GM12872 (cell line): ENCODE measurements at regions not wholly inside any gene's neighbourhood (a gene's known extent, or its start where the extent isn't known, plus 50 kb on each side); places are given as distances from the start of the nearest gene placed in this dataset.

Experiments
- TF ChIP-seq, protein P1 (sequence below): IDR thresholded peaks from 3 replicates; pipeline ENCODE4 v1.5.1; 2011; ENCODE audit warnings: low read depth, mild to moderate bottlenecking, low read length, moderate library complexity; ENCODE audit not compliant: insufficient read depth

DNA sequence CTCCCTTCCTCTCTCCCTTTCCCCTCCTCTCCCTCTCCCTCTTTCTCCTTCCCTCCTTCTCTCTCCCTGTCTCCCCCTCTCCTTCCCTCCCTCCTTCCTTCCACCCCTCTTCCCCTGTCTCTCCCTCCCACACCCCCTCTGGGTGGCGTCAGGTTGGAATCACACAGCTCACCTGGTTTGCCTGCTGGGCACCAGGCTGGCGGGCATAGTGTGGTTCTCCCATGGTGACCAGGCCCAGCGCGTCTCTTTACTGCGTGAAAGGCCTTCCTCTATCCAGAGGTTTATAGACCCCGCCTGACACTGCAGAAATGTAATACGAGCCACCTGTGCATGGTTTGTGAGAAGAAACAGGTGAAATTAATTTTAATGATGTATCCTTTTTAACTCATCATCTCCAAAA is 76.2 kb downstream of the MRPL36 start:
- TF ChIP-seq, protein P1, sequence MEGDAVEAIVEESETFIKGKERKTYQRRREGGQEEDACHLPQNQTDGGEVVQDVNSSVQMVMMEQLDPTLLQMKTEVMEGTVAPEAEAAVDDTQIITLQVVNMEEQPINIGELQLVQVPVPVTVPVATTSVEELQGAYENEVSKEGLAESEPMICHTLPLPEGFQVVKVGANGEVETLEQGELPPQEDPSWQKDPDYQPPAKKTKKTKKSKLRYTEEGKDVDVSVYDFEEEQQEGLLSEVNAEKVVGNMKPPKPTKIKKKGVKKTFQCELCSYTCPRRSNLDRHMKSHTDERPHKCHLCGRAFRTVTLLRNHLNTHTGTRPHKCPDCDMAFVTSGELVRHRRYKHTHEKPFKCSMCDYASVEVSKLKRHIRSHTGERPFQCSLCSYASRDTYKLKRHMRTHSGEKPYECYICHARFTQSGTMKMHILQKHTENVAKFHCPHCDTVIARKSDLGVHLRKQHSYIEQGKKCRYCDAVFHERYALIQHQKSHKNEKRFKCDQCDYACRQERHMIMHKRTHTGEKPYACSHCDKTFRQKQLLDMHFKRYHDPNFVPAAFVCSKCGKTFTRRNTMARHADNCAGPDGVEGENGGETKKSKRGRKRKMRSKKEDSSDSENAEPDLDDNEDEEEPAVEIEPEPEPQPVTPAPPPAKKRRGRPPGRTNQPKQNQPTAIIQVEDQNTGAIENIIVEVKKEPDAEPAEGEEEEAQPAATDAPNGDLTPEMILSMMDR: no peak

DNA sequence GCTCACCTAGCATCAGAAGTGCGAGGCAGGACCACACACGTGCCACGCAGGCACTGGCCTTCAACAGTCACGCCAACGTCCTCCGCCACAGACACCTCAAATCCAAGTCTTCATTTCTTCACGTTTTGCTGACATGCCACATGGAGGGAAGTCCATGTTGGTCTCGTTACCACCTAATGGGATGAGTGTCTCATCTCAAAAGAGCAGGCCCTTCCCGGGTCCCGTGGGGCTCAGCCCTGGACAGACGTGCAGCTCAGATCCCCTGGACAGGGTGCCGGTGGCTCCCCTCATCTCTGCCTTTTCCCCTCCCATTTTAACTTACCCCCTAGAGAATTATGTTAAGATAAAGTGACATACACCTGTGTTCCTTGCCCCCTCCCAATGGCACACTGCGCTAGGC is 76.8 kb downstream of the MRPL36 start:
- TF ChIP-seq, protein P1: no peak

DNA sequence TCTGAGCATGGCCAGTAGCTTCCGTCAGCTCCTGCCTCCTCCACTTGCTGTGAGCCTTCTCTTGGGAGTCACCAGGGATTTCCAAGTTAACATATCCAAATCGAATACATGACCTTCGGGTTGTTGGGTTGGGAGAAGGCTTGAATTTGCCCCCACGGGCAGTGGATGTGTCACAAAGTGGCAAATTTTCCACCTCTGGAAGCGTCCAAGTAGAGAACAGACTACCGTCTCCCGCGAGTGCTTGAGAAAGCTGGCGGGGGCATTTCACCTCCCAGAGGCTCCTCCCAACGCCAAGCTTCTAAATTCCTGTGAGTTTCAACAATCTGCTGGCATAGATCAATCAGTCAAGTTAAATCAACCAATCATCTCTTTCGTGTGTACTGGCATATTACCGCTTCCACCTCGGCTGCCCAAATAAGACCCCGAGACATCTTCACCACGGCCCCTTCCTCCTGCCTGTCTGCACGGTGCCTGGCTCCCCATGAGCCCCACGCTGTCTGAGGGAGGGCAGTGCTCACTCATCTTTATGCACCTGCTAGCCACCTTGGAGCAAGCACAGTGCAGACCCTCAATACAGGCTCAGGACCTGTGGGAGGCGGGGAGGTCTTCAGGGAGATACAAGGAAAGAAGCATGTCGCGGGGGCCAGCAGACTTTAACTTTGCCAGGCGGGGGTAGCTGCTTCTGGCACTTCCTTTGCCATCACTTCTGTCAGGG is 79.1 kb downstream of the MRPL36 start:
- TF ChIP-seq, protein P1: no peak

DNA sequence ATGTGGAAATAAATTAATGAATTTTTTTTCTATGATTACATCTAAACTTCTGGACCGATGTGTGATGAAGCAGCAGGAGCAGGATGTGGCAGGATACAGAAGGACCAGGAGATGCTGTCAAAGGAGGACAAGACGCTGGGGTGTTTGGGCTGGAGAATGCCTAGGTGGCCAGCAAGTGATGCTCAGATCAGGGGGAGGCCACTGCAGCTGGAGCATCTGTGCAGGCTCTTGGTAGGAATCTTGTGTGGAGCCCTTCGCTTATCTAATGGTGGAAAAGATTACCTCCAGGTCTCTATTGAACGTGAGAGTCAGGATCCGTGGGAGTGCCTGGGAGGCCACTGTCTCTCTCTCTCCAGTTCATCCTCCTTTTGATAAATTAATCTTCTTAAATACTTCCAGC is 79.8 kb downstream of the MRPL36 start:
- TF ChIP-seq, protein P1: no peak

DNA sequence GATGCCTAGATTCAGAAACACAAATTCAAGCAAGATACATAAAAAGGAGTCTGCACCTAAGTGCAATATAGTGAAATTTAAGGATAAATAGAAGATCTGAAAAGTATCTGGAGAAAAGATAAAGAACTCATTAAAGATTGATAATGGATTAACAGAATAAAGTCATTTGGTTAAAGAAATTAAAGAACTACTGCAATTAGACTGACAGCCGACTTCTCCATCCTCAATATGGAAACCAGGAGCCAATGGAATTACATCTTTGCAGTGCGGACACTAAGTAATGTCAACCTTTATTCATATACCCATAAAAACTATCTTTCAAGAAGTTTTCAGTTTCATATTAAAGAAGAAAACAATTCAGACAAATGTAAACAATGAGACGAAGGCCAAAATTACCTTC is 81.0 kb downstream of the MRPL36 start:
- TF ChIP-seq, protein P1: no peak

DNA sequence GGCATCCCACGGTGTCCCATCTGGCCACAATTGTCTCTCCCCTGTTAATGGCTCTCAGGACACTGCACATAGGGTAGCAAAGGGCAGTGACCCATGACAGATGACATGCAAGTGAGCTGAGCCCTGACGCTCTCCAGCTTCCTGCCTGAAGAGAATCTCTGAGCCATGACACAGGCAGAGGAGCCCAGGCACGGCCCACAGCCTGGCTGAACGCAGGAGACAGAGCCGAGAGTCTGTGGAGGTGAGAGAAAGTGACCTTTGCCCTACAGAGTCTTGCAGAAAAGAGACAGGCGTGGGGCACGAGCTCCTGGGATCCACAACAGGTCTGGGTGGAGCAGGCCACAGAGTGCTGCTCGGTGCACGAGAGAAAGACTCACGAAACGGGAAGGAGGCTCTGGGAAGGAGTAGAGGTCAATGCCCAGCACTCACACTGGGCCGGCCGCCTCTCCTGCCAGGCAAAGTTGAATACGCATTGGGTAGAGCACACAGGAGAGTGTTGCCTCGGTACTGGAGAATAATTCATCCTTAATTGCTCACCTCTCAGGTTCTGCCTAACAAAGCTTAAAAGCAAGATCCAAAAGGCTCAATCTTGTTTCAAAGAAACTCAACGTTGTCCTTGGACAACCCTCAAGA is 90.3 kb downstream of the MRPL36 start:
- TF ChIP-seq, protein P1: no peak

DNA sequence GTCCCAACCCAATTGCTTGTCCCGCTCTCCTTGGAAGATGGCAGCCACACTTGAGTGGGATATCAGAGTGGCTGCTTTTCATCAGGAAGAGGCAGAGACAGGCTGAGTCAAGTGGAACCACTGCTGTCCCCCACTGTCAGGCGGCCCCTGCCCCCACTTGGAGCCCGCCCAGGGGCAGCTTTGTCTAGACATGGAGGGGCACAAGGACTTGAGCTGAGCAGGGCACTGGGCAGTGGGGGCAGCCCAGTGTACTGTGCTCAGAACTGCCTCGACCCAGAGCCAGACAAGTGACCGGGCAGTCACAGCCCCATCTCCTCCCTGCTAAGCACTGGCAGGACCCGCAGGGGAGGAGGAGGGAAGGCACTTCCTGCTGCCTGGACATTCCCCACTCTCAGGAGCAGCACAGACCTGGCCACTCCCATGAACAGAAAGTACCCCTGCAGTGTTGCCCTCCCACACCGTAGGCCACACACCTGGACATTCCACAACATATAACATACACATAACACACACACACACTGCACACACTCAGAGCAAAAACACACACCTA is 91.0 kb downstream of the MRPL36 start:
- TF ChIP-seq, protein P1: no peak
